OCI-LY3 (cell line): ENCODE measurements at regions not wholly inside any gene's neighbourhood (a gene's known extent, or its start where the extent isn't known, plus 50 kb on each side); places are given as distances from the start of the nearest gene placed in this dataset.

ENCODE experiments used
- EZH2phosphoT487 ChIP-seq: fragments of 200-600 bp; shearing (Covaris generic); IDR thresholded peaks from 2 replicates; pipeline ENCODE4 v1.6.1; 2018; ENCODE audit warnings: antibody characterized with exemption, mixed run types, low read depth
- TF ChIP-seq, protein P1 (sequence below): fragments of 200-600, 300-600 bp; sonication (generic); IDR thresholded peaks from 2 replicates; pipeline ENCODE4 v1.5.1; 2014; ENCODE audit warnings: antibody characterized with exemption, low read length, low read depth

DNA sequence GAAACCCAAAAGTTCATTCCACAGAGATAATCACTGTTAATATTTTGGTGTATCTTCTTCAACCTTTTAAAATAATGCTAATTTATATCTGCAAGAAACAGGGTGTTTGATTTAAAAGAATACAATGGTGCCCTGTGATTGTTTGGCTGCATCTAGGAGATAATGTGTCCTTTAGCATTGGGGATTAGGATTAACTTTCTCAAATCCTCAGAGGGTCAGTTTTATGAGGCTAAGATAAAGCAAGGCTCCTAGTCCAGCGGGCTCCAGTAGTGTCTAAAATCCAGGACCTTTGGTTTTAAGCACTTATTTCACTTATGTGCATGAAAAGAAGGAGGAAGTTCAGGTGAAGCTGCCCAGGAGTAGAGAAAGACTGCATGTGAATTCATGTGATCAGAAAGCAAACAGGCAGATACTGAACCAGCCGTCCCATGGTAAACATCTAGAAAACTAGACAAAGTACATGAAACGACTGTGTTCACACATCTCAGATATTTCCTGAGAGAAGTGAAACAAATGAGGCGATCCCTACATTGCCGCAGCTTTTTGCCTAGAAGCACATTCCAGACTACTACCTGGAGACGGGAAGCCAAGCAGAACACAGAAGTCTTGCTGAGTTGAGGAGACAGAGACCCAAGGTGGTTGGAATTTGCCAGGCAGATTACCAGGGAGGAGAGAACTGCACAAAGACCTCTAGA, 129.1 kb upstream of the MAX start:
- TF ChIP-seq, protein P1, sequence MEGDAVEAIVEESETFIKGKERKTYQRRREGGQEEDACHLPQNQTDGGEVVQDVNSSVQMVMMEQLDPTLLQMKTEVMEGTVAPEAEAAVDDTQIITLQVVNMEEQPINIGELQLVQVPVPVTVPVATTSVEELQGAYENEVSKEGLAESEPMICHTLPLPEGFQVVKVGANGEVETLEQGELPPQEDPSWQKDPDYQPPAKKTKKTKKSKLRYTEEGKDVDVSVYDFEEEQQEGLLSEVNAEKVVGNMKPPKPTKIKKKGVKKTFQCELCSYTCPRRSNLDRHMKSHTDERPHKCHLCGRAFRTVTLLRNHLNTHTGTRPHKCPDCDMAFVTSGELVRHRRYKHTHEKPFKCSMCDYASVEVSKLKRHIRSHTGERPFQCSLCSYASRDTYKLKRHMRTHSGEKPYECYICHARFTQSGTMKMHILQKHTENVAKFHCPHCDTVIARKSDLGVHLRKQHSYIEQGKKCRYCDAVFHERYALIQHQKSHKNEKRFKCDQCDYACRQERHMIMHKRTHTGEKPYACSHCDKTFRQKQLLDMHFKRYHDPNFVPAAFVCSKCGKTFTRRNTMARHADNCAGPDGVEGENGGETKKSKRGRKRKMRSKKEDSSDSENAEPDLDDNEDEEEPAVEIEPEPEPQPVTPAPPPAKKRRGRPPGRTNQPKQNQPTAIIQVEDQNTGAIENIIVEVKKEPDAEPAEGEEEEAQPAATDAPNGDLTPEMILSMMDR: no peak
- TF ChIP-seq EZH2phosphoT487: no peak
